Neural cell (in vitro differentiated cells): ENCODE measurements at regions not wholly inside any gene's neighbourhood (a gene's known extent, or its start where the extent isn't known, plus 50 kb on each side); places are given as distances from the start of the nearest gene placed in this dataset.
"Not testable (repeated sequence)": the region's sequence is repeated elsewhere in the genome, so short reads cannot be mapped to it uniquely, and the experiment has no call there.

Experiments used
- EP300 ChIP-seq: fragments of 450-650 bp; conservative IDR thresholded peaks from 2 replicates; pipeline ENCODE4 v1.6.1; 2014; ENCODE audit warnings: antibody characterized with exemption, mild to moderate bottlenecking, moderate library complexity; ENCODE audit not compliant: poor library complexity, severe bottlenecking
- EZH2 ChIP-seq: fragments of 200-600, 300-800 bp; shearing (Covaris generic), sonication (generic); IDR thresholded peaks from 2 replicates; pipeline ENCODE4 v1.6.1; 2014; ENCODE audit warnings: antibody characterized with exemption, low read length, borderline replicate concordance, mild to moderate bottlenecking; ENCODE audit not compliant: insufficient read depth, poor library complexity, severe bottlenecking
- MXI1 ChIP-seq: fragments of 450-650 bp; conservative IDR thresholded peaks from 2 replicates; pipeline ENCODE4 v1.6.1; 2014; ENCODE audit warnings: antibody characterized with exemption, mild to moderate bottlenecking; ENCODE audit not compliant: poor library complexity, severe bottlenecking
- POLR2AphosphoS5 ChIP-seq: IDR thresholded peaks from 2 replicates; pipeline ENCODE4 v1.6.1; 2012
- TF ChIP-seq, protein P1 (sequence below): fragments of 450-650 bp; IDR thresholded peaks from 2 replicates; pipeline ENCODE4 v1.5.1; 2014; ENCODE audit warnings: antibody characterized with exemption, mild to moderate bottlenecking, moderate library complexity; ENCODE audit not compliant: poor library complexity, severe bottlenecking
- TF ChIP-seq, protein P2 (sequence below): IDR thresholded peaks from 2 replicates; pipeline ENCODE4 v1.6.1; 2012; ENCODE audit warnings: borderline replicate concordance

DNA sequence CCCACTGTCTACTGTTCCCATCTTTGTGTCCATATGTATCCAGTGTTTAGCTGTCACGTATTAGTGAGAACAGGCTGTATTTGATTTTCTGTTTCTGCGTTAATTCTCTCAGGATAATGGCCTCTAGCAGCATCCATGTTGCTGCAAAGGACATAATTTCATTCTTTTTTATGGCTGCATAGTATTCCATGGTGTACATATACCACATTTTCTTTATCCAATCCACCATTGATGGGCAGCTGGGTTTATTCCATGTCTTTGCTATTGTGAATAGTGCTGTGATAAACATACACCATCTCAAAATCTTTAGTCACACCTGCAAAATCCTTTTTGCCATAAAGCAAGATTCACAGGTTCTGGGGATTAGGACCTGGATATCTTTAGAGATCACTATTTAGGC, 334.4 kb upstream of the CLINT1 start:
- TF ChIP-seq, protein P1, sequence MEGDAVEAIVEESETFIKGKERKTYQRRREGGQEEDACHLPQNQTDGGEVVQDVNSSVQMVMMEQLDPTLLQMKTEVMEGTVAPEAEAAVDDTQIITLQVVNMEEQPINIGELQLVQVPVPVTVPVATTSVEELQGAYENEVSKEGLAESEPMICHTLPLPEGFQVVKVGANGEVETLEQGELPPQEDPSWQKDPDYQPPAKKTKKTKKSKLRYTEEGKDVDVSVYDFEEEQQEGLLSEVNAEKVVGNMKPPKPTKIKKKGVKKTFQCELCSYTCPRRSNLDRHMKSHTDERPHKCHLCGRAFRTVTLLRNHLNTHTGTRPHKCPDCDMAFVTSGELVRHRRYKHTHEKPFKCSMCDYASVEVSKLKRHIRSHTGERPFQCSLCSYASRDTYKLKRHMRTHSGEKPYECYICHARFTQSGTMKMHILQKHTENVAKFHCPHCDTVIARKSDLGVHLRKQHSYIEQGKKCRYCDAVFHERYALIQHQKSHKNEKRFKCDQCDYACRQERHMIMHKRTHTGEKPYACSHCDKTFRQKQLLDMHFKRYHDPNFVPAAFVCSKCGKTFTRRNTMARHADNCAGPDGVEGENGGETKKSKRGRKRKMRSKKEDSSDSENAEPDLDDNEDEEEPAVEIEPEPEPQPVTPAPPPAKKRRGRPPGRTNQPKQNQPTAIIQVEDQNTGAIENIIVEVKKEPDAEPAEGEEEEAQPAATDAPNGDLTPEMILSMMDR, result not testable (repeated sequence)
- not testable (repeated sequence) for TF ChIP-seq EZH2, EP300, POLR2AphosphoS5, MXI1
- TF ChIP-seq, protein P2, sequence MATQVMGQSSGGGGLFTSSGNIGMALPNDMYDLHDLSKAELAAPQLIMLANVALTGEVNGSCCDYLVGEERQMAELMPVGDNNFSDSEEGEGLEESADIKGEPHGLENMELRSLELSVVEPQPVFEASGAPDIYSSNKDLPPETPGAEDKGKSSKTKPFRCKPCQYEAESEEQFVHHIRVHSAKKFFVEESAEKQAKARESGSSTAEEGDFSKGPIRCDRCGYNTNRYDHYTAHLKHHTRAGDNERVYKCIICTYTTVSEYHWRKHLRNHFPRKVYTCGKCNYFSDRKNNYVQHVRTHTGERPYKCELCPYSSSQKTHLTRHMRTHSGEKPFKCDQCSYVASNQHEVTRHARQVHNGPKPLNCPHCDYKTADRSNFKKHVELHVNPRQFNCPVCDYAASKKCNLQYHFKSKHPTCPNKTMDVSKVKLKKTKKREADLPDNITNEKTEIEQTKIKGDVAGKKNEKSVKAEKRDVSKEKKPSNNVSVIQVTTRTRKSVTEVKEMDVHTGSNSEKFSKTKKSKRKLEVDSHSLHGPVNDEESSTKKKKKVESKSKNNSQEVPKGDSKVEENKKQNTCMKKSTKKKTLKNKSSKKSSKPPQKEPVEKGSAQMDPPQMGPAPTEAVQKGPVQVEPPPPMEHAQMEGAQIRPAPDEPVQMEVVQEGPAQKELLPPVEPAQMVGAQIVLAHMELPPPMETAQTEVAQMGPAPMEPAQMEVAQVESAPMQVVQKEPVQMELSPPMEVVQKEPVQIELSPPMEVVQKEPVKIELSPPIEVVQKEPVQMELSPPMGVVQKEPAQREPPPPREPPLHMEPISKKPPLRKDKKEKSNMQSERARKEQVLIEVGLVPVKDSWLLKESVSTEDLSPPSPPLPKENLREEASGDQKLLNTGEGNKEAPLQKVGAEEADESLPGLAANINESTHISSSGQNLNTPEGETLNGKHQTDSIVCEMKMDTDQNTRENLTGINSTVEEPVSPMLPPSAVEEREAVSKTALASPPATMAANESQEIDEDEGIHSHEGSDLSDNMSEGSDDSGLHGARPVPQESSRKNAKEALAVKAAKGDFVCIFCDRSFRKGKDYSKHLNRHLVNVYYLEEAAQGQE, result not testable (repeated sequence)
